Loucy (cell line): ENCODE measurements at regions not wholly inside any gene's neighbourhood (a gene's known extent, or its start where the extent isn't known, plus 50 kb on each side); places are given as distances from the start of the nearest gene placed in this dataset.

Experiments
- H2AFZ ChIP-seq: fragments of 200-600 bp; sonication (generic); 2 replicates; pipeline ENCODE4 v1.6.0; 2016; ENCODE audit warnings: antibody characterized with exemption, mild to moderate bottlenecking, low read length, moderate library complexity
- H3F3A ChIP-seq: fragments of 200-600 bp; 2 replicates; pipeline ENCODE4 v1.6.0; 2016; ENCODE audit warnings: antibody characterized with exemption, low read depth, mild to moderate bottlenecking
- H3K27me3 ChIP-seq: fragments of 200-600 bp; sonication (generic); 2 replicates; pipeline ENCODE4 v1.6.1; 2014; ENCODE audit warnings: low read length, mild to moderate bottlenecking; ENCODE audit not compliant: insufficient read depth, poor library complexity, severe bottlenecking
- H3K36me3 ChIP-seq: fragments of 200-600 bp; sonication (generic); 2 replicates; pipeline ENCODE4 v1.6.1; 2016; ENCODE audit warnings: low read length; ENCODE audit not compliant: insufficient read depth
- H3K4me1 ChIP-seq: fragments of 200-600 bp; sonication (generic); 2 replicates; pipeline ENCODE4 v1.5.1; 2014; ENCODE audit warnings: low read length, mild to moderate bottlenecking; ENCODE audit not compliant: insufficient read depth, poor library complexity, severe bottlenecking
- H3K4me2 ChIP-seq: fragments of 200-600 bp; sonication (generic); 2 replicates; pipeline ENCODE4 v1.6.0; 2014; ENCODE audit warnings: antibody characterized with exemption, low read length, low read depth, mild to moderate bottlenecking; ENCODE audit not compliant: poor library complexity, severe bottlenecking
- H3K4me3 ChIP-seq: fragments of 200-600 bp; sonication (generic); 2 replicates; pipeline ENCODE4 v1.5.1; 2014; ENCODE audit warnings: low read length, mild to moderate bottlenecking, mixed read lengths; ENCODE audit not compliant: poor library complexity, severe bottlenecking
- H3K79me2 ChIP-seq: fragments of 200-600 bp; sonication (generic); 2 replicates; pipeline ENCODE4 v1.6.1; 2014; ENCODE audit warnings: low read length; ENCODE audit not compliant: insufficient read depth
- H3K9ac ChIP-seq: fragments of 200-600 bp; sonication (generic); 2 replicates; pipeline ENCODE4 v1.6.0; 2014; ENCODE audit warnings: mild to moderate bottlenecking, low read depth, low read length, moderate library complexity; ENCODE audit not compliant: poor library complexity, severe bottlenecking
- H3K9me2 ChIP-seq: fragments of 200-600 bp; sonication (generic); replicated peaks from 2 replicates; pipeline ENCODE4 v1.6.1; 2016; ENCODE audit warnings: low read depth, low read length, mixed read lengths
- H3K9me3 ChIP-seq: fragments of 200-600 bp; sonication (generic); 2 replicates; pipeline ENCODE4 v1.6.1; 2014; ENCODE audit warnings: mild to moderate bottlenecking, antibody characterized with exemption, low read length, low read depth; ENCODE audit not compliant: insufficient read depth
- H4K20me1 ChIP-seq: fragments of 200-600 bp; sonication (generic); 2 replicates; pipeline ENCODE4 v1.6.0; 2014; ENCODE audit warnings: antibody characterized with exemption, low read length, mild to moderate bottlenecking; ENCODE audit not compliant: insufficient read depth, poor library complexity, severe bottlenecking
- CTCF ChIP-seq: fragments of 200-600 bp; sonication (generic); conservative IDR thresholded peaks from 2 replicates; pipeline ENCODE4 v1.5.1; 2014; ENCODE audit warnings: mild to moderate bottlenecking, antibody characterized with exemption, low read length
- EZH2phosphoT487 ChIP-seq: fragments of 200-600 bp; IDR thresholded peaks from 2 replicates; pipeline ENCODE4 v1.6.1; 2018; ENCODE audit warnings: antibody characterized with exemption, mild to moderate bottlenecking, moderate library complexity, borderline replicate concordance

- Histone ChIP-seq H3K4me1 (no peaks in the 10 kb centered on the region), H3K4me3 (no peak overlapping the region), H3K4me2 (no peak overlapping the region), H3F3A (no peaks in the 10 kb centered on the region), H3K9me3 (no peaks in the 10 kb centered on the region), H4K20me1 (no peaks in the 10 kb centered on the region), H2AFZ (no peak overlapping the region; the same call in 1 of the 2 replicates), H3K9ac (no peak overlapping the region), H3K79me2 (no peaks in the 10 kb centered on the region), H3K36me3 (no peaks in the 10 kb centered on the region), H3K27me3 (no peaks in the 10 kb centered on the region), H3K9me2 (no peaks in the 10 kb centered on the region)
- TF ChIP-seq CTCF (no peak), EZH2phosphoT487 (no peak)
Measured at GRCh38 chr4:89419111-89419695, 111.6 kb upstream of the GPRIN3 start.

GRCh38 chr4:89416960-89417359, 109.4 kb upstream of the GPRIN3 start:
- TF ChIP-seq CTCF (no peak), EZH2phosphoT487 (no peak)
- H3K4me2 ChIP-seq = no peak overlapping the region
- H3K9me2 ChIP-seq = no peaks in the 10 kb centered on the region
- H4K20me1 ChIP-seq = no peaks in the 10 kb centered on the region
- no peaks in the 10 kb centered on the region for H3K27me3 ChIP-seq
- no peaks in the 10 kb centered on the region for H3K36me3 ChIP-seq
- H3K9me3 ChIP-seq = no peaks in the 10 kb centered on the region
- H3K79me2 ChIP-seq = no peaks in the 10 kb centered on the region
- no peak overlapping the region for H3K9ac ChIP-seq
- H3K4me1 ChIP-seq = no peaks in the 10 kb centered on the region
- H3K4me3 ChIP-seq = no peak overlapping the region
- no peaks in the 10 kb centered on the region for H3F3A ChIP-seq
- no peak overlapping the region for H2AFZ ChIP-seq

GRCh38 chr4:89413518-89413917, 105.9 kb upstream of the GPRIN3 start:
- H3K9me3 ChIP-seq = no peaks in the 10 kb centered on the region
- no peak overlapping the region for H2AFZ ChIP-seq
- no peaks in the 10 kb centered on the region for H3K9me2 ChIP-seq
- no peak for TF ChIP-seq EZH2phosphoT487
- no peak for TF ChIP-seq CTCF
- no peaks in the 10 kb centered on the region for H3K27me3 ChIP-seq
- H3K4me3 ChIP-seq = no peak overlapping the region
- H3K4me1 ChIP-seq = no peaks in the 10 kb centered on the region
- no peaks in the 10 kb centered on the region for H3F3A ChIP-seq
- H3K79me2 ChIP-seq = no peaks in the 10 kb centered on the region
- no peak overlapping the region for H3K9ac ChIP-seq
- no peaks in the 10 kb centered on the region for H4K20me1 ChIP-seq
- H3K36me3 ChIP-seq = no peaks in the 10 kb centered on the region
- H3K4me2 ChIP-seq = no peak overlapping the region
